ENCODE measurements at regions not wholly inside any gene's neighbourhood (a gene's known extent, or its start where the extent isn't known, plus 50 kb on each side); places are given as distances from the start of the nearest gene placed in this dataset.

GRCh38 chr11:106461839-106462545 lies 384.5 kb downstream of the AASDHPPT start (continued):
- peak; percentile 25; the same call in 1 of the 2 replicates for TF ChIP-seq PAXIP1 (CRISPR knock-in tag; conservative IDR thresholded peaks at IDR 0.05)
- peak; percentile 44 for TF ChIP-seq CEBPG (CRISPR knock-in tag; IDR thresholded peaks at IDR 0.05)
- peak; percentile 89 for TF ChIP-seq NCOA2 (CRISPR knock-in tag; IDR thresholded peaks at IDR 0.05)
- no peak for TF ChIP-seq ZNF282 (IDR thresholded peaks at IDR 0.05; ENCODE audit: partially characterized antibody)
- no peak for TF ChIP-seq TRIM22 (IDR thresholded peaks at IDR 0.05)
- TF ChIP-seq ZNF18 (CRISPR knock-in tag; IDR thresholded peaks at IDR 0.05; ENCODE audit: insufficient replicate concordance): no peak
- TF ChIP-seq ARID5B (CRISPR knock-in tag; IDR thresholded peaks at IDR 0.05): peak; percentile 56; the same call in 1 of the 2 replicates
- no peak for TF ChIP-seq PITX1 (CRISPR knock-in tag; IDR thresholded peaks at IDR 0.05)
- no peak for TF ChIP-seq ATAD3A (CRISPR knock-in tag; IDR thresholded peaks at IDR 0.05)
- TF ChIP-seq CHD2 (IDR thresholded peaks at IDR 0.05; ENCODE audit: low read depth, low read length): no peak
- peak; percentile 69 for TF ChIP-seq BCL6 (CRISPR knock-in tag; IDR thresholded peaks at IDR 0.05)
- TF ChIP-seq SOX5 (CRISPR knock-in tag; IDR thresholded peaks at IDR 0.05; ENCODE audit: borderline replicate concordance): peak; percentile 58; the same call in 1 of the 2 replicates
- no peak for TF ChIP-seq SOX13 (IDR thresholded peaks at IDR 0.05)
- peak in 1 of 2 experiments; percentile 94; a peak in 2 of 4 replicates for TF ChIP-seq SOX13 (CRISPR knock-in tag; conservative IDR thresholded peaks at IDR 0.05 in 1 of 2, IDR thresholded peaks at IDR 0.05 in 1 of 2)
